Lung (tissue), 11 donors: ENCODE measurements at regions not wholly inside any gene's neighbourhood (a gene's known extent, or its start where the extent isn't known, plus 50 kb on each side); places are given as distances from the start of the nearest gene placed in this dataset.

Source experiments
- ATAC-seq: fragments of 200-7000 bp; cut with Tn5 transposase; one replicate; pipeline ENCODE4 v1.9.1; 2020; ENCODE audit warnings: moderate number of reproducible peaks; ENCODE audit not compliant: insufficient read depth, low FRiP score
- DNase-seq, 3 donors: peaks; one replicate each; pipeline ENCODE4 v3.0.0-alpha.2; 2013 to 2017
- H3K27ac ChIP-seq, 2 donors: one replicate each; pipeline ENCODE4 v1.5.1; 2013; ENCODE audit warnings: mild to moderate bottlenecking in 2 of 2, moderate library complexity in 2 of 2, control low read depth in 1 of 2, inconsistent platforms in 1 of 2, low read depth in 1 of 2, low read length in 1 of 2
- H3K27me3 ChIP-seq, 3 donors: one replicate each; pipeline ENCODE4 v1.5.1; 2013; ENCODE audit warnings: low read length in 2 of 3; ENCODE audit not compliant: control insufficient read depth in 3 of 3, insufficient read depth in 3 of 3
- H3K36me3 ChIP-seq, 4 donors: one replicate each; pipeline ENCODE4 v1.5.1; 2013; ENCODE audit warnings: low read length in 4 of 4, mild to moderate bottlenecking in 1 of 4, moderate library complexity in 1 of 4; ENCODE audit not compliant: control insufficient read depth in 4 of 4, insufficient read depth in 4 of 4
- H3K4me1 ChIP-seq, 5 donors: one replicate each; pipeline ENCODE4 v1.5.1; 2013; ENCODE audit warnings: low read length in 5 of 5, mild to moderate bottlenecking in 2 of 5, moderate library complexity in 1 of 5; ENCODE audit not compliant: control insufficient read depth in 5 of 5, insufficient read depth in 5 of 5
- H3K4me3 ChIP-seq: one replicate; pipeline ENCODE4 v1.5.1; 2013; ENCODE audit warnings: mild to moderate bottlenecking, control low read depth, moderate library complexity
- H3K9ac ChIP-seq, 2 donors: one replicate each; pipeline ENCODE4 v1.5.1; 2013; ENCODE audit warnings: low read length in 2 of 2, control low read depth in 1 of 2; ENCODE audit not compliant: insufficient read depth in 1 of 2
- H3K9me3 ChIP-seq, 4 donors: one replicate each; pipeline ENCODE4 v1.5.1; 2013; ENCODE audit warnings: low read length in 3 of 4, mild to moderate bottlenecking in 1 of 4, moderate library complexity in 1 of 4; ENCODE audit not compliant: control insufficient read depth in 4 of 4, insufficient read depth in 3 of 4
- CTCF ChIP-seq: IDR thresholded peaks from 2 replicates; pipeline ENCODE4 v1.5.1; 2012; ENCODE audit warnings: mild to moderate bottlenecking; ENCODE audit errors: control extremely low read depth, extremely low read depth
- WGBS, 2 donors: extraction: QIAGEN DNeasy Blood & Tissue Kit; methylation state at CpG; one replicate each; pipeline ENCODE4 v1.1.7; 2013; 5-methylcytosine and 5-hydroxymethylcytosine counted together
- donor health status: control.
- donor health status: control.
- donor health status: Bipolar disorder and iron deficiency.
- donor health status: healthy.
- donor health status: DM: yes; HTN: yes; CAD: no.

- no peak overlapping the region for H3K9ac ChIP-seq
- no peak for TF ChIP-seq CTCF
- peak; percentile 63 for ATAC-seq
- peaks cover 0 to 3% (median 1%) of the 10 kb centered on the region in 4 donors for H3K9me3 ChIP-seq
- H3K27me3 ChIP-seq: peaks cover 0 to 2% (median 0%) of the 10 kb centered on the region in 3 donors
- H3K27ac ChIP-seq: no peak overlapping the region
- H3K4me1 ChIP-seq: peaks cover 0 to 7% (median 0%) of the 10 kb centered on the region in 5 donors
- DNase-seq: peak in 1 of 3 donors; percentile 28
- H3K4me3 ChIP-seq: no peak overlapping the region
- H3K36me3 ChIP-seq: no peaks in the 10 kb centered on the region
- 63 to 72% methylated on average over 9 of the region's 9 CpGs for WGBS, 2 donors
Measured at GRCh38 chr11:13184295-13184794, 93.2 kb upstream of the BMAL1 start.

GRCh38 chr11:13188179-13188578, 89.4 kb upstream of the BMAL1 start:
- no peak for DNase-seq
- no peak for ATAC-seq

GRCh38 chr11:13189561-13190426, 87.8 kb upstream of the BMAL1 start:
- H3K27me3 ChIP-seq: no peaks in the 10 kb centered on the region
- DNase-seq: peak in 1 of 3 donors; percentile 29
- H3K27ac ChIP-seq: no peak overlapping the region
- WGBS, 2 donors: 55 to 66% methylated on average over 4 of the region's 4 CpGs
- H3K4me3 ChIP-seq: no peak overlapping the region
- no peaks in the 10 kb centered on the region for H3K36me3 ChIP-seq
- no peak for TF ChIP-seq CTCF
- peaks cover 0 to 5% (median 0%) of the 10 kb centered on the region in 5 donors for H3K4me1 ChIP-seq
- no peak overlapping the region for H3K9ac ChIP-seq
- no peak for ATAC-seq
- peaks cover 0 to 4% (median 1%) of the 10 kb centered on the region in 4 donors for H3K9me3 ChIP-seq

More at GRCh38 chr11:13188179-13188578, 89.4 kb upstream of the BMAL1 start:
- Histone ChIP-seq H3K9ac (no peak overlapping the region), H3K4me3 (no peak overlapping the region), H3K36me3 (no peaks in the 10 kb centered on the region), H3K27ac (no peak overlapping the region), H3K27me3 (peaks cover 0 to 2% (median 0%) of the 10 kb centered on the region in 3 donors), H3K4me1 (peaks cover 0 to 9% (median 0%) of the 10 kb centered on the region in 5 donors), H3K9me3 (peaks cover 0 to 4% (median 1%) of the 10 kb centered on the region in 4 donors)
- no peak for TF ChIP-seq CTCF
